SU-DHL-6 (cell line): ENCODE measurements at regions not wholly inside any gene's neighbourhood (a gene's known extent, or its start where the extent isn't known, plus 50 kb on each side); places are given as distances from the start of the nearest gene placed in this dataset.
A peak's percentile ranks its signal among the peaks of the same experiment; 100 is the strongest.
"Not testable (repeated sequence)": the region's sequence is repeated elsewhere in the genome, so short reads cannot be mapped to it uniquely, and the experiment has no call there.

Experiments
- H2AFZ ChIP-seq: fragments of 200-600 bp; sonication (generic); 2 replicates; pipeline ENCODE4 v1.6.1; 2014; ENCODE audit warnings: low read depth, mild to moderate bottlenecking, moderate library complexity, mixed read lengths, antibody characterized with exemption, low read length; ENCODE audit not compliant: severe bottlenecking
- H3F3A ChIP-seq: fragments of 200-600 bp; shearing (Covaris generic); 2 replicates; pipeline ENCODE4 v1.6.0; 2016; ENCODE audit warnings: antibody characterized with exemption, mild to moderate bottlenecking; ENCODE audit not compliant: insufficient read depth
- H3K27ac ChIP-seq: fragments of 200-600 bp; sonication (generic); 2 replicates; pipeline ENCODE4 v1.5.1; 2016; ENCODE audit warnings: low read depth, mild to moderate bottlenecking, low read length, moderate library complexity, mixed read lengths
- H3K27me3 ChIP-seq: fragments of 200-600 bp; sonication (generic), shearing (Covaris generic); 2 replicates; pipeline ENCODE4 v1.6.0; 2014; ENCODE audit warnings: mild to moderate bottlenecking, low read length
- H3K36me3 ChIP-seq: fragments of 200-600 bp; sonication (generic); 2 replicates; pipeline ENCODE4 v1.6.1; 2014; ENCODE audit warnings: mild to moderate bottlenecking, low read length, mixed read lengths
- H3K4me2 ChIP-seq: fragments of 300-600, 200-600 bp; shearing (Covaris generic), sonication (generic); 2 replicates; pipeline ENCODE4 v1.6.0; 2014; ENCODE audit warnings: low read length, low read depth, mild to moderate bottlenecking; ENCODE audit not compliant: poor library complexity, severe bottlenecking
- H3K4me3 ChIP-seq: fragments of 200-600 bp; sonication (generic); 2 replicates; pipeline ENCODE4 v1.5.1; 2014; ENCODE audit warnings: antibody characterized with exemption, low read length, mild to moderate bottlenecking, mixed read lengths; ENCODE audit not compliant: insufficient read depth, poor library complexity, severe bottlenecking
- H3K79me2 ChIP-seq: fragments of 200-600 bp; sonication (generic); 2 replicates; pipeline ENCODE4 v1.6.1; 2014; ENCODE audit warnings: mild to moderate bottlenecking, low read length, moderate library complexity; ENCODE audit not compliant: insufficient read depth
- H3K9ac ChIP-seq: fragments of 200-600 bp; sonication (generic); 2 replicates; pipeline ENCODE4 v1.7.0; 2014; ENCODE audit warnings: mild to moderate bottlenecking, low read length
- H3K9me2 ChIP-seq: fragments of 200-600 bp; sonication (generic); replicated peaks from 2 replicates; pipeline ENCODE4 v1.6.1; 2014; ENCODE audit warnings: low read length; ENCODE audit not compliant: insufficient read depth
- H3K9me3 ChIP-seq: fragments of 200-600 bp; sonication (generic); 2 replicates; pipeline ENCODE4 v1.6.1; 2014; ENCODE audit warnings: low read length, mixed read lengths; ENCODE audit not compliant: insufficient read depth
- H4K20me1 ChIP-seq: fragments of 200-600 bp; sonication (generic); 2 replicates; pipeline ENCODE4 v1.6.1; 2014; ENCODE audit warnings: low read depth, mild to moderate bottlenecking, antibody characterized with exemption, low read length, moderate library complexity, mixed read lengths
- EZH2phosphoT487 ChIP-seq: fragments of 200-600 bp; sonication (generic), shearing (Covaris generic); conservative IDR thresholded peaks from 2 replicates; pipeline ENCODE4 v1.6.1; 2018; ENCODE audit warnings: mild to moderate bottlenecking, antibody characterized with exemption, low read length, moderate library complexity, mixed read lengths
- TF ChIP-seq, protein P1 (sequence below): fragments of 200-600 bp; sonication (generic); IDR thresholded peaks from one replicate; pipeline ENCODE4 v1.5.1; 2017; ENCODE audit warnings: antibody characterized with exemption, mild to moderate bottlenecking, low read length, moderate library complexity; ENCODE audit not compliant: insufficient read depth, poor library complexity, severe bottlenecking

DNA sequence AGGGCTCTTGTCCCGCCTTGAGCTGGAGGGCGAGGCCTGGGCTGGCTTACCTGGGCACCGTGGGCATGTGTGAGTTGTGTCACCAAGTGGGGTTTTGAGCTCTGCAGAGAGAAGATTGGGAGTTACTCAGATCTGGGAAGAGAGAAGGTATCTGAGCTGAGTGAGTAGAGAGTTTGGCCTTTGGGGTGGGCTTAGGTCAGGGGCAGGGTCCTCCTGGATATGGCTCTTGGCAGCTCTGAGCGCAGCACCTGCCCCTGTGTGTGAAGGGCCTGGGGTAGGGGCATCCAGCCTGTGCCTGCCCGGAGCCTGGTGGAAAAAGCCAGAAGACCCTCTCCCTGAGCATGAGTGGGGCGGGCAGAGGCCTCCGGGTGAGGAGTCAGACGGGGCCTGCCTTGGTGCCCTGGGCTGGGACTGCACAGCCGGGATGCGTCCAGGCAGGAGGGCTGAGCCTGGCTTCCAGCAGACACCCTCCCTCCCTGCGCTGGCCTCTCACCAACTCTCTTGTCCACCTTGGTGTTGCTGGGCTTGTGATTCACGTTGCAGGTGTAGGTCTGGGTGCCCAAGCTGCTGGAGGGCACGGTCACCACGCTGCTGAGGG is 244.3 kb downstream of the TMEM121 start:
- H3F3A ChIP-seq, H3K9me3 ChIP-seq, H2AFZ ChIP-seq, H3K9me2 ChIP-seq, H3K4me2 ChIP-seq, H3K9ac ChIP-seq, H3K27ac ChIP-seq, H4K20me1 ChIP-seq, H3K27me3 ChIP-seq, H3K36me3 ChIP-seq, H3K4me3 ChIP-seq: not testable (repeated sequence)
- peaks cover 14% of the 10 kb centered on the region for H3K79me2 ChIP-seq

DNA sequence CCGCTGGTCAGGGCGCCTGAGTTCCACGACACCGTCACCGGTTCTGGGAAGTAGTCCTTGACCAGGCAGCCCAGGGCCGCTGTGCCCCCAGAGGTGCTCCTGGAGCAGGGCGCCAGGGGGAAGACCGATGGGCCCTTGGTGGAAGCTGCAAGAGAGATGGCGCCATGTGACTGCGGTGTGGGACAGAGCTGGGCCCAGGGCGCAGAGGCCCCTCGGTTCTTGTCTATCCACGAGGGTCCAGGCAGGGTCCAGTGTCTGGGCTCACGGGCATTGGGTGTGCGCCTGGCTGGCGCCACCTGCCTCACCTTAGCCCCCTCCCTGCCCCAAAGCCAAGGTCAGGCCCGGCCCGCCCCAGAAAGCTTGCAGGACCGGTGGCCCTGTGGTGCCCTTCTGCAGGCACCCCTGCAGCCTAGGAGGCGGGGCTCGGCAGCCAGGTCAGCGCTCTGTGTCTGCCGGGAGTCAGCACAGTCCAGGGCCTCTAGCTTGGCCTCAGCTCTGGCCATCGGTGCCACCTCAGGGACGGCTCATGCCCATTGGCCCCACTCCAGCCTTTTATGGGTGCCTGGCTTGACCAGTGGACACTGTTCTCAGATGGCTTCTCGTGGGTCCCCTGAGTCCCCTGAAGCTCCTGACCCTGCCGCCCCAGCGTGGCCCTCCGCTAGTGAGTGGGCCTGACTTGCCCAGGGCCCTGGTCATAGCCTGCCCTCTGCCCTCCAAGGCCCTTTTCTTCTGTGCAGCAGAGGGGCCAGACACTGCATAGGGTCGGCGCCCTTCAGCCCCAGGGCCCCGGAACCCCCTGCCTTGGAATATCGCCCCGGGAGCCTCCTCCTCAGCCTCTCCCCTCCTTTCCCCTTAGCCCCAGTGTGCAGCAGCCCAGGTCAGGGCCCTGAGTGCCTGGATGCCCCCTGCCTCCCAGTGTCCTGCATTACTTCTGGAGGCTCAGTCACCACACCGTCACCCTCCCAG is 245.2 kb downstream of the TMEM121 start:
- Histone ChIP-seq H3K27ac (peak overlapping the region; percentile 73), H3K9ac (peak overlapping the region; percentile 41; the same call in 1 of the 2 replicates), H3K79me2 (peaks cover 18% of the 10 kb centered on the region)
- not testable (repeated sequence) for H3F3A ChIP-seq, H2AFZ ChIP-seq, H3K9me3 ChIP-seq, H4K20me1 ChIP-seq, H3K9me2 ChIP-seq, H3K36me3 ChIP-seq, H3K4me2 ChIP-seq, H3K4me3 ChIP-seq, H3K27me3 ChIP-seq

DNA sequence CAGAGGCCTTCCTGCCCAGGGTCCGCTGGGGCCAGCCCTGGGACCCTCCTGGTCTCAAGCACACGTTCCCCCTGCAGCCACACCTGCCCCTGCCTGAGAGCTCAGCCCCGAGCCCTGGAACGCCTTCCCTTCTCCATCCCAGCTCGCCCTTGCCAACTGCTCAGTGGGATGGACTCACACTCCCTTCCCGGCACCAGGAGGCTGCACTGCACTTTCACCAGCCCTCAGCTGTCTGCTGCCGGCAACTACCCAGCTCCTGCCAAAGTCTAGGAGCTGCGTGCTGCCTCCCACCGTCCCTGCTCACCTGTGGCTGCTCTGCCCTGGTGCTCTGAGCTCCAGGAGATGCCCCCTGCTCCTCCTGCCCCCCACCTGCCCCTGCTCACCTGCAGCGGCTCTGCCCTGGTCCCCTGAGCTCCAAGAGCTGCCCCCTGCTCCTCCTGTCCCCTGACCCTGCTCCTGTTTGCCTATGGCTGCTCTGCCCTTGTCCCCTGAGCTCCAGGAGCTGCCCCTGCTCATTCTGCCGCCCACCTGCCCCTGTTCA is 246.4 kb downstream of the TMEM121 start:
- Histone ChIP-seq H3K79me2 (peaks cover 19% of the 10 kb centered on the region), H3K9ac (peak overlapping the region; percentile 97), H3K27ac (peak overlapping the region; percentile 97)
- not testable (repeated sequence) for H2AFZ ChIP-seq, H3K4me3 ChIP-seq, H3K27me3 ChIP-seq, H3F3A ChIP-seq, H3K36me3 ChIP-seq, H3K4me2 ChIP-seq, H3K9me3 ChIP-seq, H4K20me1 ChIP-seq, H3K9me2 ChIP-seq

DNA sequence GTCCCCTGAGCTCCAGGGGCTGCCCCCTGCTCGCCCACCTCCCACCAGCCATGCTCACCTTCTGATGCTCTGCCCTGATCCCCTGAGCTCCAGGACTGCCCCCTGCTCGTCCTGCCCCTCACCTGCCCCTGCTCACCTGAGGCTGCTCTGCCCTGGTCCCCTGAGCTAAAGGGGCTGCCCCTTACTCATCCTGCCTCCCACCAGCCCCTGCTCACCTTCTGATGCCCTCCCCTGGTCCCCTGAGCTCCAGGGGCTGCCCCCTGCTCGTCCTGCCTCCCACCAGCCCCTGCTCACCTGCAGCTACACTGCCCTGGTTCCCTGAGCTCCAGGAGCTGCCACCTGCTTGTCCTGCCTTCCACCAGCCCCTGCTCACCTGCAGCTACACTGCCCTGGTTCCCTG is 247.2 kb downstream of the TMEM121 start:
- H3K9ac ChIP-seq, result peak overlapping the region; percentile 97
- H3K79me2 ChIP-seq, result peaks cover 19% of the 10 kb centered on the region
- no peak overlapping the region for H2AFZ ChIP-seq
- H3K4me2 ChIP-seq, result peak overlapping the region; percentile 65
- no peaks in the 10 kb centered on the region for H3K27me3 ChIP-seq
- H3K9me3 ChIP-seq, result no peaks in the 10 kb centered on the region
- peak overlapping the region; percentile 97 for H3K27ac ChIP-seq
- H3F3A ChIP-seq, result no peaks in the 10 kb centered on the region
- peaks cover 2% of the 10 kb centered on the region; the same call in 1 of the 2 replicates for H3K36me3 ChIP-seq
- peak overlapping the region; percentile 65 for H3K4me3 ChIP-seq
- no peaks in the 10 kb centered on the region for H4K20me1 ChIP-seq
- TF ChIP-seq, protein P1, sequence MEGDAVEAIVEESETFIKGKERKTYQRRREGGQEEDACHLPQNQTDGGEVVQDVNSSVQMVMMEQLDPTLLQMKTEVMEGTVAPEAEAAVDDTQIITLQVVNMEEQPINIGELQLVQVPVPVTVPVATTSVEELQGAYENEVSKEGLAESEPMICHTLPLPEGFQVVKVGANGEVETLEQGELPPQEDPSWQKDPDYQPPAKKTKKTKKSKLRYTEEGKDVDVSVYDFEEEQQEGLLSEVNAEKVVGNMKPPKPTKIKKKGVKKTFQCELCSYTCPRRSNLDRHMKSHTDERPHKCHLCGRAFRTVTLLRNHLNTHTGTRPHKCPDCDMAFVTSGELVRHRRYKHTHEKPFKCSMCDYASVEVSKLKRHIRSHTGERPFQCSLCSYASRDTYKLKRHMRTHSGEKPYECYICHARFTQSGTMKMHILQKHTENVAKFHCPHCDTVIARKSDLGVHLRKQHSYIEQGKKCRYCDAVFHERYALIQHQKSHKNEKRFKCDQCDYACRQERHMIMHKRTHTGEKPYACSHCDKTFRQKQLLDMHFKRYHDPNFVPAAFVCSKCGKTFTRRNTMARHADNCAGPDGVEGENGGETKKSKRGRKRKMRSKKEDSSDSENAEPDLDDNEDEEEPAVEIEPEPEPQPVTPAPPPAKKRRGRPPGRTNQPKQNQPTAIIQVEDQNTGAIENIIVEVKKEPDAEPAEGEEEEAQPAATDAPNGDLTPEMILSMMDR, result no peak
- no peak for TF ChIP-seq EZH2phosphoT487
- no peaks in the 10 kb centered on the region for H3K9me2 ChIP-seq
